ENCODE measurements at regions not wholly inside any gene's neighbourhood (a gene's known extent, or its start where the extent isn't known, plus 50 kb on each side); places are given as distances from the start of the nearest gene placed in this dataset.
A peak's percentile ranks its signal among the peaks of the same experiment; 100 is the strongest.

DNA sequence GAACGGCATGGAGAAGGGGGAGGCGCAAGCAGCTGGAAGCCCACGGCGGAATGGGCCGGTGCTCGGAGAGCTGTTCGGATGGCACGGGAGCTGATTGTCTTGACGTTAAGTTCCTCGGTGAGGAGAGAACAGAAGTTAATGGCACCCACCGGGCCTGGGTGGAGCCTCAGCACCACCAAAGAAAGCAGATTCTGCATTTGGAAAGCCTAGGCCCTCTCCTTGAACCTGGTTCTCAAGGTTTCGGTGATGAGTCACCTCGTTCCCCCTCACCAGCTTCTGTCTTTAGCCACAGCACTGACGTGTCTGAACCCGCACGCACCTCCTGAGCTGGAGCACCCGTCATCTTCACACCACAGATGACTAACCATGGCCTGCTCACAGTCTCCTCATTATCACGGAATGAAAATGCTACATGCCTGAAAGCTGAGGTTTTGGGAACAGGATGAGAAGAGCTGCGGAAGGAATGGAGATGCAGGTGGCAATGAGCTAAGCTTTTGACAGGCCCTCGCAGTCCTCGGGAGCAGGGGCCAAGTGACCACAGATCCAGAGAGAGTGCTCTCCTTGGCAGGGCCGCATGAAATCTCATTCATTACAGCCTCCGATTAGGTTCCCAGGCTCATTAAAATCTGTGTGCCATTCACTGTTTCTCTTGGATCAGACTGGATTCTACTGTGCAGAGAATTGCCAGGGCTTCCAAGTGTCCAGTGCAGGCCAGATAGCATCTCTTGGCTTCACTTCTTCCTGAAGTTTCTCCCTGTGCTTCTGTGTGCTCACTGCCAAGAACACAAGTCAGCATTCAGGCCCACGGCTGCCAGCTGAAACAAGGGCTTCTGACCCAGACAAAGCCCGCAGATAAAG lies 96.3 kb upstream of the DLG1 start:
- Histone ChIP-seq H3K4me1 (replicated peaks in 1 of 4; ENCODE audit: control insufficient read depth in 3 of 4, insufficient read depth in 4 of 4, low read length in 3 of 4) (no peaks in the 10 kb centered on the region), H3K36me3 (ENCODE audit: control insufficient read depth in 2 of 4, insufficient read depth in 4 of 4, low read length in 3 of 4) (no peaks in the 10 kb centered on the region), H4K8ac (ENCODE audit: extremely low read depth, insufficient read depth, low read length) (no peak overlapping the region), H2BK12ac (ENCODE audit: low read depth, low read length) (no peak overlapping the region), H3K27ac (ENCODE audit: low read depth, low read length) (no peak overlapping the region), H3K9me3 (ENCODE audit: insufficient read depth in 2 of 2, low read depth in 1 of 2, low read length in 1 of 2) (no peaks in the 10 kb centered on the region), H3K56ac (replicated peaks; ENCODE audit: insufficient read length, low read depth, low read length) (no peak overlapping the region), H3K79me2 (ENCODE audit: control insufficient read depth in 1 of 2, insufficient read depth in 2 of 2, low read length in 2 of 2) (no peaks in the 10 kb centered on the region), H2BK5ac (ENCODE audit: low read depth, low read length) (no peak overlapping the region), H3K9ac (replicated peaks in 1 of 4; ENCODE audit: extremely low read depth in 1 of 4, low read depth in 3 of 4, low read length in 3 of 4) (no peak overlapping the region), H4K5ac (ENCODE audit: insufficient read length, low read depth, low read length) (no peak overlapping the region), H2BK15ac (ENCODE audit: low read length) (no peak overlapping the region), H4K20me1 (replicated peaks in 1 of 2; ENCODE audit: control insufficient read depth in 1 of 2, insufficient read depth in 2 of 2, low read length in 2 of 2) (no peaks in the 10 kb centered on the region), H4K91ac (replicated peaks; ENCODE audit: insufficient read length, low read length) (peak overlapping the region; percentile 7), H3K27me3 (replicated peaks in 1 of 4; ENCODE audit: control insufficient read depth in 3 of 4, extremely low read depth in 1 of 4, insufficient read depth in 3 of 4, low read length in 3 of 4) (no peaks in the 10 kb centered on the region), H3K79me1 (ENCODE audit: low read depth, low read length) (no peaks in the 10 kb centered on the region), H3K23me2 (ENCODE audit: low read depth, low read length) (no peaks in the 10 kb centered on the region), H2BK20ac (ENCODE audit: low read length) (no peak overlapping the region), H3K4me3 (ENCODE audit: extremely low read depth in 1 of 4, insufficient read depth in 2 of 4, low read depth in 3 of 4, low read length in 4 of 4) (no peak overlapping the region), H2AK5ac (ENCODE audit: low read depth, low read length) (no peak overlapping the region), H3K18ac (ENCODE audit: extremely low read depth, low read length) (no peak overlapping the region), H2BK120ac (replicated peaks; ENCODE audit: low read depth, low read length) (no peak overlapping the region), H2AFZ (ENCODE audit: low read length) (peak overlapping the region; percentile 70; the same call in 1 of the 2 replicates), H3K23ac (ENCODE audit: insufficient read length) (no peak overlapping the region), H3K4me2 (ENCODE audit: insufficient read depth in 1 of 2, low read depth in 2 of 2, low read length in 2 of 2) (no peak overlapping the region), H3K14ac (ENCODE audit: insufficient read length) (no peak overlapping the region), H3K4ac (replicated peaks; ENCODE audit: insufficient read length, low read depth, low read length) (no peak overlapping the region)
- DNase-seq (ENCODE audit: low read depth in 1 of 2, low spot score in 2 of 2): no peak
- 92% methylated on average over 25 of the region's 25 CpGs; no CpG with 5 or more reads in 1 of the 2 experiments for WGBS, 2 experiments (ENCODE audit: extremely low coverage in 1 of 2, insufficient coverage in 1 of 2, insufficient read length in 1 of 2, insufficient replicate concordance in 2 of 2, low coverage in 1 of 2, low lambda C conversion rate in 2 of 2, missing lambda C conversion rate in 1 of 2)
- ChIA-PET POLR2A (ENCODE audit: partially characterized antibody) (no interaction called here), CTCF (ENCODE audit: partially characterized antibody) (interaction anchor here (1.4 to 2.2 kb wide), 2 partner anchors 10 to 107 kb away, joined by 3 to 7 read pairs; no protein-coding TSS in a partner anchor)
- FAIRE-seq: no peak
- TF ChIP-seq, protein P1, sequence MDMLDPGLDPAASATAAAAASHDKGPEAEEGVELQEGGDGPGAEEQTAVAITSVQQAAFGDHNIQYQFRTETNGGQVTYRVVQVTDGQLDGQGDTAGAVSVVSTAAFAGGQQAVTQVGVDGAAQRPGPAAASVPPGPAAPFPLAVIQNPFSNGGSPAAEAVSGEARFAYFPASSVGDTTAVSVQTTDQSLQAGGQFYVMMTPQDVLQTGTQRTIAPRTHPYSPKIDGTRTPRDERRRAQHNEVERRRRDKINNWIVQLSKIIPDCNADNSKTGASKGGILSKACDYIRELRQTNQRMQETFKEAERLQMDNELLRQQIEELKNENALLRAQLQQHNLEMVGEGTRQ (IDR thresholded peaks at IDR 0.05; ENCODE audit: low read length): no peak
- TF ChIP-seq TAF7 (optimal IDR thresholded peaks at IDR 0.05; ENCODE audit: borderline replicate concordance, low read depth, low read length) (no peak), HDAC6 (IDR thresholded peaks at IDR 0.05; ENCODE audit: low read depth, low read length) (no peak)

Measured in H1 (cell line).